HCT116 (cell line): ENCODE measurements at regions not wholly inside any gene's neighbourhood (a gene's known extent, or its start where the extent isn't known, plus 50 kb on each side); places are given as distances from the start of the nearest gene placed in this dataset.

Experiments
- ATAC-seq: fragments of 200-7000 bp; cut with Tn5 transposase; 2 replicates; pipeline ENCODE4 v1.9.1; 2020; ENCODE audit warnings: mild to moderate bottlenecking, moderate library complexity
- BruUV-seq: library from RNA; stranded (reverse); fragments of 400-500 nt; replicated peaks from 2 replicates; lab custom pipeline; 2021; lab: Mats Ljungman, UMichigan
- CTCF ChIA-PET: fragments of 300-600 bp; sonication (Branson Sonifier 250); formaldehyde crosslinking; loops from one replicate; lab custom pipeline; 2021; ENCODE audit warnings: antibody characterized with exemption; lab: Charles Lee
- POLR2A ChIA-PET: fragments of 300-600, 350-600 bp; sonication (Branson Sonifier 250); formaldehyde crosslinking; loops from one replicate; lab custom pipeline; 2021; ENCODE audit warnings: antibody characterized with exemption; lab: Charles Lee
- RAD21 ChIA-PET, 2 experiments: fragments of 300-600 bp; sonication (Branson Sonifier 250); formaldehyde crosslinking; loops; one replicate each; lab custom pipeline; 2023; ENCODE audit warnings: low total read pairs in 2 of 2; ENCODE audit not compliant: uncharacterized antibody in 2 of 2, unreplicated experiment in 2 of 2, low non-redundant PET in 1 of 2; lab: Charles Lee
- DNase-seq: peaks from one replicate; pipeline ENCODE4 v3.0.0-alpha.2; 2010; ENCODE audit warnings: low read depth, low spot score
- H2AFZ ChIP-seq: fragments of 200-600 bp; shearing (Covaris generic), sonication (generic); 2 replicates; pipeline ENCODE4 v1.6.1; 2017; ENCODE audit warnings: low read depth, mixed run types, mixed read lengths, antibody characterized with exemption, low read length; ENCODE audit not compliant: poor library complexity, severe bottlenecking
- H3K27ac ChIP-seq: 2 replicates; pipeline ENCODE4 v1.5.1; 2012; ENCODE audit warnings: low read depth, low read length
- H3K27me3 ChIP-seq: fragments of 200-600 bp; sonication (generic); 2 replicates; pipeline ENCODE4 v1.6.1; 2016; ENCODE audit warnings: mixed run types, low read length, mixed read lengths; ENCODE audit not compliant: insufficient read depth
- H3K36me3 ChIP-seq, 2 experiments: fragments of 200-500 bp in 1 of 2; fragments of 200-600 bp in 1 of 2; sonication (Bioruptor generic) in 1 of 2; sonication (generic) in 1 of 2; 2 replicates each; pipeline versions ENCODE4 v1.5.1 to v1.6.1; 2014 to 2016; ENCODE audit warnings: low read length in 2 of 2, inconsistent platforms in 1 of 2, mixed read lengths in 1 of 2, mixed run types in 1 of 2; ENCODE audit not compliant: insufficient read depth in 2 of 2, control insufficient read depth in 1 of 2
- H3K4me1 ChIP-seq, 2 experiments: fragments of 200-600 bp in 1 of 2; sonication (generic) in 1 of 2; 2 replicates each; pipeline versions ENCODE4 v1.5.1 to v1.6.1; 2012 to 2017; ENCODE audit warnings: low read length in 2 of 2, inconsistent platforms in 1 of 2, mild to moderate bottlenecking in 1 of 2, mixed read lengths in 1 of 2, mixed run types in 1 of 2, moderate library complexity in 1 of 2; ENCODE audit not compliant: insufficient read depth in 2 of 2, control insufficient read depth in 1 of 2
- H3K4me2 ChIP-seq: fragments of 200-600 bp; sonication (generic); 2 replicates; pipeline ENCODE4 v1.6.1; 2017; ENCODE audit warnings: mixed run types, low read length, mixed read lengths
- H3K4me3 ChIP-seq, 2 experiments: fragments of 200-600 bp in 1 of 2; sonication (generic) in 1 of 2; replicated peaks in 1 of 2; 2 replicates each; pipeline ENCODE4 v1.5.1; 2011 to 2016; ENCODE audit warnings: low read length in 2 of 2, control low read depth in 1 of 2, low read depth in 1 of 2, mild to moderate bottlenecking in 1 of 2, mixed read lengths in 1 of 2, mixed run types in 1 of 2
- H3K79me2 ChIP-seq: fragments of 200-600 bp; sonication (generic); 2 replicates; pipeline ENCODE4 v1.6.1; 2017; ENCODE audit warnings: mild to moderate bottlenecking, mixed run types, low read length, moderate library complexity, mixed read lengths; ENCODE audit not compliant: insufficient read depth
- H3K9ac ChIP-seq: fragments of 200-600 bp; sonication (generic); 2 replicates; pipeline ENCODE4 v1.6.1; 2016; ENCODE audit warnings: low read length, mixed read lengths
- H3K9me2 ChIP-seq: fragments of 200-600 bp; sonication (generic), shearing (Covaris generic); 2 replicates; pipeline ENCODE4 v1.6.1; 2017; ENCODE audit warnings: mixed run types, mild to moderate bottlenecking, moderate library complexity; ENCODE audit not compliant: insufficient read depth
- H3K9me3 ChIP-seq, 2 experiments: fragments of 200-500 bp in 1 of 2; fragments of 200-600 bp in 1 of 2; sonication (Bioruptor generic) in 1 of 2; sonication (generic) in 1 of 2; 2 replicates each; pipeline ENCODE4 v1.6.1; 2014 to 2017; ENCODE audit warnings: low read length in 2 of 2, mixed read lengths in 2 of 2, inconsistent platforms in 1 of 2, low read depth in 1 of 2, mild to moderate bottlenecking in 1 of 2, mixed run types in 1 of 2, moderate library complexity in 1 of 2; ENCODE audit not compliant: control insufficient read depth in 1 of 2, insufficient read depth in 1 of 2
- H4K20me1 ChIP-seq: fragments of 200-600 bp; sonication (generic), shearing (Covaris generic); 2 replicates; pipeline ENCODE4 v1.6.1; 2017; ENCODE audit warnings: mixed run types, mild to moderate bottlenecking, moderate library complexity; ENCODE audit not compliant: insufficient read depth
- EGR1 ChIP-seq: IDR thresholded peaks from 2 replicates; pipeline ENCODE4 v1.6.1; 2012; ENCODE audit warnings: low read depth
- POLR2A ChIP-seq: IDR thresholded peaks from 2 replicates; pipeline ENCODE4 v1.7.0; 2011; ENCODE audit warnings: borderline replicate concordance; ENCODE audit not compliant: insufficient read depth, insufficient read length; ENCODE audit errors: extremely low read depth
- POLR2AphosphoS5 ChIP-seq: IDR thresholded peaks from 2 replicates; pipeline ENCODE4 v1.6.1; 2011; ENCODE audit warnings: mild to moderate bottlenecking, low read depth, low read length, moderate library complexity
- SIN3A ChIP-seq: IDR thresholded peaks from 2 replicates; pipeline ENCODE4 v1.6.1; 2012; ENCODE audit warnings: low read depth
- SRF ChIP-seq: IDR thresholded peaks from 2 replicates; pipeline ENCODE4 v1.6.1; 2012; ENCODE audit warnings: low read depth
- TCF7L2 ChIP-seq: IDR thresholded peaks from 2 replicates; pipeline ENCODE4 v1.7.0; 2011; ENCODE audit warnings: borderline replicate concordance, inconsistent platforms; ENCODE audit not compliant: insufficient read depth, insufficient read length; ENCODE audit errors: extremely low read depth
- ZFX ChIP-seq: fragments of 450-650 bp; IDR thresholded peaks from 2 replicates; pipeline ENCODE4 v1.6.1; 2017
- ZNF274 ChIP-seq: fragments of 200-500 bp; sonication (Bioruptor generic); IDR thresholded peaks from 2 replicates; pipeline ENCODE4 v1.6.1; 2014; ENCODE audit warnings: mild to moderate bottlenecking, low read depth, low read length, inconsistent platforms
- intact Hi-C: fragments of 100-400 bp; cut with micrococcal nuclease; formaldehyde crosslinking; loops from 2 replicates; pipeline ENCODE4 v1.10.0; 2022
- TF ChIP-seq, protein P1 (sequence below): IDR thresholded peaks from 2 replicates; pipeline ENCODE4 v1.6.1; 2011; ENCODE audit warnings: mild to moderate bottlenecking, low read length, moderate library complexity; ENCODE audit not compliant: insufficient replicate concordance; ENCODE audit errors: extremely low read depth
- TF ChIP-seq, protein P2 (sequence below): IDR thresholded peaks from 2 replicates; pipeline ENCODE4 v1.6.1; 2012

DNA sequence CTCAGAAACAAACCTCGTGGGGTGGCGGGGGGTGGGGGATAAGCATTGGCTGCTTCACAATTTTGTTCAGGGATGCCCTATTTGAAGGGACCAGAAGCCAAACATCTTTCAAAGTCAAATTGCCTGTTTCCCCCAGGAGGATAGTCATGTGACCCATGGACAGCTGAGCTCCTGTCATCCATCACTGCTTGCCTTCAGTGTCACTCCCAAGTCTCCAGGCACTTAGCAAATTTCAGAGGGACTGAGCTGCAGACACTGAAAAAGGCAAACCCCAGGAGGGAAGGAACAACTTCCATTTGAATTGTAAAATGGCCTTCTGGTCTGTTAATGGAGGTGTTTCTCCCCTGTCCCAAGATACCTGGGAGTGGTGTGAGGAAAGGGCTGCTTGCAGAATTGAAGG is 73.4 kb downstream of the FRMPD3 start:
- RAD21 ChIA-PET: no interaction called here
- POLR2A ChIA-PET: no interaction called here
- Histone ChIP-seq H3K36me3 (no peaks in the 10 kb centered on the region), H3K4me3 (no peak overlapping the region), H3K27ac (no peak overlapping the region), H3K4me2 (no peak overlapping the region), H2AFZ (no peak overlapping the region), H3K9me2 (no peaks in the 10 kb centered on the region), H3K9ac (no peak overlapping the region), H3K9me3 (no peaks in the 10 kb centered on the region), H3K4me1 (no peaks in the 10 kb centered on the region), H3K79me2 (no peaks in the 10 kb centered on the region), H4K20me1 (no peaks in the 10 kb centered on the region), H3K27me3 (peaks cover 3% of the 10 kb centered on the region; the same call in 1 of the 2 replicates)
- no peak for TF ChIP-seq POLR2A
- no peak for TF ChIP-seq ZFX
- TF ChIP-seq POLR2AphosphoS5: no peak
- no peak for TF ChIP-seq ZNF274
- TF ChIP-seq, protein P1, sequence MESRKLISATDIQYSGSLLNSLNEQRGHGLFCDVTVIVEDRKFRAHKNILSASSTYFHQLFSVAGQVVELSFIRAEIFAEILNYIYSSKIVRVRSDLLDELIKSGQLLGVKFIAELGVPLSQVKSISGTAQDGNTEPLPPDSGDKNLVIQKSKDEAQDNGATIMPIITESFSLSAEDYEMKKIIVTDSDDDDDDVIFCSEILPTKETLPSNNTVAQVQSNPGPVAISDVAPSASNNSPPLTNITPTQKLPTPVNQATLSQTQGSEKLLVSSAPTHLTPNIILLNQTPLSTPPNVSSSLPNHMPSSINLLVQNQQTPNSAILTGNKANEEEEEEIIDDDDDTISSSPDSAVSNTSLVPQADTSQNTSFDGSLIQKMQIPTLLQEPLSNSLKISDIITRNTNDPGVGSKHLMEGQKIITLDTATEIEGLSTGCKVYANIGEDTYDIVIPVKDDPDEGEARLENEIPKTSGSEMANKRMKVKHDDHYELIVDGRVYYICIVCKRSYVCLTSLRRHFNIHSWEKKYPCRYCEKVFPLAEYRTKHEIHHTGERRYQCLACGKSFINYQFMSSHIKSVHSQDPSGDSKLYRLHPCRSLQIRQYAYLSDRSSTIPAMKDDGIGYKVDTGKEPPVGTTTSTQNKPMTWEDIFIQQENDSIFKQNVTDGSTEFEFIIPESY: no peak
- TF ChIP-seq EGR1: no peak
- no peak for TF ChIP-seq TCF7L2
- TF ChIP-seq, protein P2, sequence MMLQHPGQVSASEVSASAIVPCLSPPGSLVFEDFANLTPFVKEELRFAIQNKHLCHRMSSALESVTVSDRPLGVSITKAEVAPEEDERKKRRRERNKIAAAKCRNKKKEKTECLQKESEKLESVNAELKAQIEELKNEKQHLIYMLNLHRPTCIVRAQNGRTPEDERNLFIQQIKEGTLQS: no peak
- no peak for TF ChIP-seq SIN3A
- no peak for TF ChIP-seq SRF
- no TSS peak for BruUV-seq
- intact Hi-C loops: no loop called here
- DNase-seq (no peak), ATAC-seq (no peak)
- CTCF ChIA-PET: no interaction called here
